Caco-2 (cell line): ENCODE measurements at regions not wholly inside any gene's neighbourhood (a gene's known extent, or its start where the extent isn't known, plus 50 kb on each side); places are given as distances from the start of the nearest gene placed in this dataset.

Experiments
- BruUV-seq: library from RNA; stranded (reverse); fragments of 400-500 nt; replicated peaks from 2 replicates; lab custom pipeline; 2021; lab: Mats Ljungman, UMichigan
- CTCF ChIA-PET: fragments of 300-600 bp; sonication (Branson Sonifier 250); formaldehyde crosslinking; loops from one replicate; lab custom pipeline; 2022; ENCODE audit warnings: antibody characterized with exemption; lab: Charles Lee
- POLR2A ChIA-PET: fragments of 300-600 bp; sonication (Branson Sonifier 250); formaldehyde crosslinking; loops from one replicate; lab custom pipeline; 2022; ENCODE audit warnings: antibody characterized with exemption; lab: Charles Lee
- DNase-seq, 2 experiments: peaks; one replicate each; pipeline versions ENCODE4 v3.0.0 to v3.0.0-alpha.2; 2020 to 2022
- H3K27me3 ChIP-seq: replicated peaks from 2 replicates; pipeline ENCODE4 v1.6.0; 2011; ENCODE audit warnings: low read length; ENCODE audit not compliant: control insufficient read depth, insufficient read depth
- H3K36me3 ChIP-seq: 2 replicates; pipeline ENCODE4 v1.5.1; 2011; ENCODE audit warnings: low read length; ENCODE audit not compliant: control insufficient read depth, insufficient read depth
- H3K4me1 ChIP-seq: fragments of 250-450 bp; sonication (Bioruptor Pico); 2 replicates; pipeline ENCODE4 v1.5.1; 2020; ENCODE audit warnings: mild to moderate bottlenecking
- H3K4me3 ChIP-seq: 2 replicates; pipeline ENCODE4 v1.5.1; 2011; ENCODE audit warnings: low read depth, mild to moderate bottlenecking, control low read depth, low read length
- H3K9me3 ChIP-seq: fragments of 250-450 bp; sonication (Bioruptor Pico); 2 replicates; pipeline ENCODE4 v1.5.1; 2020; ENCODE audit warnings: mild to moderate bottlenecking, moderate library complexity
- H3K27ac Mint-ChIP-seq: one replicate; pipeline ENCODE4 v1.8.0; 2022; ENCODE audit warnings: mixed read lengths; ENCODE audit not compliant: unreplicated experiment
- H3K27me3 Mint-ChIP-seq: one replicate; pipeline ENCODE4 v1.8.0; 2022; ENCODE audit warnings: mixed read lengths; ENCODE audit not compliant: insufficient read depth, unreplicated experiment
- H3K36me3 Mint-ChIP-seq: one replicate; pipeline ENCODE4 v1.8.0; 2022; ENCODE audit warnings: mild to moderate bottlenecking, mixed read lengths; ENCODE audit not compliant: insufficient read depth, unreplicated experiment
- H3K4me1 Mint-ChIP-seq: one replicate; pipeline ENCODE4 v1.8.0; 2022; ENCODE audit warnings: low read depth, mixed read lengths; ENCODE audit not compliant: unreplicated experiment
- H3K4me3 Mint-ChIP-seq: one replicate; pipeline ENCODE4 v1.8.0; 2022; ENCODE audit warnings: mild to moderate bottlenecking, moderate library complexity, mixed read lengths; ENCODE audit not compliant: unreplicated experiment
- H3K9me3 Mint-ChIP-seq: one replicate; pipeline ENCODE4 v1.8.0; 2022; ENCODE audit warnings: mixed read lengths; ENCODE audit not compliant: unreplicated experiment
- CTCF ChIP-seq, 2 experiments: fragments of 200-600 bp in 1 of 2; IDR thresholded peaks; 1 replicate in 1 of 2; 2 replicates in 1 of 2; pipeline versions ENCODE4 v1.5.1 to v1.8.0; 2011 to 2022; ENCODE audit warnings: antibody characterized with exemption in 1 of 2, control low read depth in 1 of 2, inconsistent platforms in 1 of 2, low read depth in 1 of 2, low read length in 1 of 2, mild to moderate bottlenecking in 1 of 2, moderate library complexity in 1 of 2; ENCODE audit not compliant: insufficient read depth in 1 of 2, severe bottlenecking in 1 of 2, unreplicated experiment in 1 of 2
- intact Hi-C: fragments of 100-400 bp; cut with micrococcal nuclease; formaldehyde crosslinking; loops from one replicate; pipeline ENCODE4 v1.10.0; 2022; ENCODE audit not compliant: unreplicated experiment

GRCh38 chr5:27220752-27221151, 182.4 kb upstream of the CDH9 start:
- POLR2A ChIA-PET, result no interaction called here
- no peak for DNase-seq
- Mint-ChIP-seq H3K27me3 (no peaks in the 10 kb centered on the region), H3K4me3 (no peak overlapping the region), H3K27ac (no peak overlapping the region), H3K9me3 (no peaks in the 10 kb centered on the region), H3K4me1 (no peaks in the 10 kb centered on the region), H3K36me3 (no peaks in the 10 kb centered on the region)
- Histone ChIP-seq H3K4me1 (no peaks in the 10 kb centered on the region), H3K36me3 (no peaks in the 10 kb centered on the region), H3K4me3 (no peak overlapping the region), H3K9me3 (no peaks in the 10 kb centered on the region), H3K27me3 (no peaks in the 10 kb centered on the region)
- no peak for TF ChIP-seq CTCF (IDR thresholded peaks at IDR 0.05; ENCODE audit: insufficient read depth in 1 of 2, low read depth in 1 of 2, low read length in 1 of 2, severe bottlenecking in 1 of 2, unreplicated experiment in 1 of 2)
- no TSS peak for BruUV-seq
- CTCF ChIA-PET, result no interaction called here
- intact Hi-C loops, result no loop called here

- no peak for DNase-seq
- no peak overlapping the region for H3K4me3 ChIP-seq
- POLR2A ChIA-PET, result no interaction called here
- Mint-ChIP-seq H3K9me3 (no peaks in the 10 kb centered on the region), H3K4me3 (no peak overlapping the region), H3K36me3 (no peaks in the 10 kb centered on the region), H3K27ac (no peak overlapping the region), H3K27me3 (no peaks in the 10 kb centered on the region), H3K4me1 (no peaks in the 10 kb centered on the region)
- CTCF ChIA-PET, result no interaction called here
- no peaks in the 10 kb centered on the region for H3K4me1 ChIP-seq
- no peak for TF ChIP-seq CTCF (IDR thresholded peaks at IDR 0.05; ENCODE audit: insufficient read depth in 1 of 2, low read depth in 1 of 2, low read length in 1 of 2, severe bottlenecking in 1 of 2, unreplicated experiment in 1 of 2)
- no peaks in the 10 kb centered on the region for H3K27me3 ChIP-seq
- intact Hi-C loops, result no loop called here
- H3K9me3 ChIP-seq, result no peaks in the 10 kb centered on the region
- H3K36me3 ChIP-seq, result no peaks in the 10 kb centered on the region
- no TSS peak for BruUV-seq
Observed at GRCh38 chr5:27217977-27218376, 179.6 kb upstream of the CDH9 start.

DNA sequence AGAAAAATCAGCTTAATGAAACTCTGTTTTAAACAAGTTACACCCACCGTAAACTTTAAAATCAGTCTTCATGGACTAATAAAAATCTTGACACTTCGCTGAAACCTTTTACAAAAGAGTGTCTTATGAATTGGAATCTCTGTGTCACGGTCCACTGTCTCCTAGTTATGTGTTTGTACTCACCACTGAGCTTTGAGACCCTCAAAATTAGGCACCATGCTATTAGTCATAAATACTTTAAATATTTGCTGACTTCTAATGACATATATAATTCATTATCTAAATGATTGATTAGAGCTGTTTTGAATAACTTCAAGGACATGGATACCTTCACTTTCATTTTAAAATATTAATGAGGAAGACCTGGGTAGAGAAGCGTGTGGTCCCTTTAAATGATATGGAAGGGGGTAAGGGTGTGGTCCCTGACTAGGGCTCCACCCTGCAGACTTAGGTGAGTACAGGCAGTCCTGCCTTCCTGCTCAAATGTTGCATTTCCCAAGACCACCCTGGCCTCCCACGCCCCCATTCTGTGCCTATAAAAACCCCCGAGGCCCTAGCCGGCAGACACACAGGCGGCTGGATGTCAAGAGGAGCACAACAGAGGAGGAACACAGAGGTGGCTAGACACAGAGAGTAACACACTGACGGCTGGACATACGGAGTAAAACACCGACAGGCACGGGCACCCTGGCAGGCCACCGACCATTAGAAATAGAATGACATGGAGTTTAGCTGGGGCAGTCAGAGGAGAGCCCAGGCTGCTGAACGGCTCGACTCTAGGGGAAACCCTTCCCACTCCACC, 179.0 kb upstream of the CDH9 start:
- no peaks in the 10 kb centered on the region for H3K4me1 Mint-ChIP-seq
- no peak overlapping the region for H3K27ac Mint-ChIP-seq
- H3K4me3 Mint-ChIP-seq, result no peak overlapping the region
- H3K36me3 ChIP-seq, result no peaks in the 10 kb centered on the region
- TF ChIP-seq CTCF (IDR thresholded peaks at IDR 0.05; ENCODE audit: insufficient read depth in 1 of 2, low read depth in 1 of 2, low read length in 1 of 2, severe bottlenecking in 1 of 2, unreplicated experiment in 1 of 2), result no peak
- H3K4me3 ChIP-seq, result no peak overlapping the region
- no peaks in the 10 kb centered on the region for H3K9me3 ChIP-seq
- no peaks in the 10 kb centered on the region for H3K27me3 Mint-ChIP-seq
- DNase-seq, result no peak
- POLR2A ChIA-PET, result no interaction called here
- CTCF ChIA-PET, result no interaction called here
- intact Hi-C loops, result no loop called here
- no peaks in the 10 kb centered on the region for H3K9me3 Mint-ChIP-seq
- H3K4me1 ChIP-seq, result no peaks in the 10 kb centered on the region
- H3K36me3 Mint-ChIP-seq, result no peaks in the 10 kb centered on the region
- no peaks in the 10 kb centered on the region for H3K27me3 ChIP-seq
- no TSS peak for BruUV-seq
